ENCODE measurements at regions not wholly inside any gene's neighbourhood (a gene's known extent, or its start where the extent isn't known, plus 50 kb on each side); places are given as distances from the start of the nearest gene placed in this dataset.
"Not testable (repeated sequence)": the region's sequence is repeated elsewhere in the genome, so short reads cannot be mapped to it uniquely, and the experiment has no call there.

GRCh38 chr4:28286266-28286665 is 1425.6 kb downstream of the STIM2 start:
- DNase-seq (ENCODE audit: low read depth in 2 of 2), result not testable (repeated sequence)

- DNase-seq (ENCODE audit: low read depth in 2 of 2), result no peak
Measured at GRCh38 chr4:28287831-28288233, 1427.2 kb downstream of the STIM2 start.

GRCh38 chr4:28296239-28296638 is 1435.6 kb downstream of the STIM2 start:
- DNase-seq (ENCODE audit: low read depth in 2 of 2), result no peak

GRCh38 chr4:28310926-28311325 is 1450.3 kb downstream of the STIM2 start:
- no peak for DNase-seq (ENCODE audit: low read depth in 2 of 2)

- DNase-seq (ENCODE audit: low read depth in 2 of 2), result not testable (repeated sequence)
Measured at GRCh38 chr4:28312497-28312896, 1451.9 kb downstream of the STIM2 start.

- no peak for DNase-seq (ENCODE audit: low read depth in 2 of 2)
Measured at GRCh38 chr4:28313729-28314713, 1453.4 kb downstream of the STIM2 start.

- DNase-seq (ENCODE audit: low read depth in 2 of 2), result no peak
Measured at GRCh38 chr4:28317221-28317620, 1456.6 kb downstream of the STIM2 start.

- DNase-seq (ENCODE audit: low read depth in 2 of 2), result no peak
Measured at GRCh38 chr4:28334249-28334648, 1473.6 kb downstream of the STIM2 start.

- no peak for DNase-seq (ENCODE audit: low read depth in 2 of 2)
Measured at GRCh38 chr4:28341784-28342183, 1481.1 kb downstream of the STIM2 start.

- no peak for DNase-seq (ENCODE audit: low read depth in 2 of 2)
Measured at GRCh38 chr4:28350485-28350884, 1489.8 kb downstream of the STIM2 start.

- no peak for DNase-seq (ENCODE audit: low read depth in 2 of 2)
Measured at GRCh38 chr4:28351102-28351501, 1490.5 kb downstream of the STIM2 start.

GRCh38 chr4:28351826-28352225 is 1491.2 kb downstream of the STIM2 start:
- DNase-seq (ENCODE audit: low read depth in 2 of 2), result no peak

GRCh38 chr4:28354880-28355656 is 1494.4 kb downstream of the STIM2 start:
- no peak for DNase-seq (ENCODE audit: low read depth in 2 of 2)

GRCh38 chr4:28357990-28358389 is 1497.3 kb downstream of the STIM2 start:
- DNase-seq (ENCODE audit: low read depth in 2 of 2), result no peak

- no peak for DNase-seq (ENCODE audit: low read depth in 2 of 2)
Measured at GRCh38 chr4:28358606-28359005, 1498.0 kb downstream of the STIM2 start.

- DNase-seq (ENCODE audit: low read depth in 2 of 2), result no peak
Measured at GRCh38 chr4:28360681-28361080, 1500.0 kb downstream of the STIM2 start.

- DNase-seq (ENCODE audit: low read depth in 2 of 2), result no peak
Measured at GRCh38 chr4:28362169-28362568, 1501.5 kb downstream of the STIM2 start.

GRCh38 chr4:28369499-28369898 is 1508.9 kb downstream of the STIM2 start:
- DNase-seq (ENCODE audit: low read depth in 2 of 2), result no peak

- DNase-seq (ENCODE audit: low read depth in 2 of 2), result no peak
Measured at GRCh38 chr4:28373191-28373590, 1512.5 kb downstream of the STIM2 start.

GRCh38 chr4:28373601-28374000 is 1513.0 kb downstream of the STIM2 start:
- no peak for DNase-seq (ENCODE audit: low read depth in 2 of 2)

GRCh38 chr4:28378109-28378830 is 1517.6 kb downstream of the STIM2 start:
- DNase-seq (ENCODE audit: low read depth in 2 of 2), result no peak

- no peak for DNase-seq (ENCODE audit: low read depth in 2 of 2)
Measured at GRCh38 chr4:28385801-28386200, 1525.2 kb downstream of the STIM2 start.
